Fibroblast of villous mesenchyme (primary cell): ENCODE measurements at regions not wholly inside any gene's neighbourhood (a gene's known extent, or its start where the extent isn't known, plus 50 kb on each side); places are given as distances from the start of the nearest gene placed in this dataset.

Experiments
- DNase-seq: peaks from one replicate; pipeline ENCODE4 v3.0.0-alpha.2; 2010; ENCODE audit warnings: low read depth
- H3K4me3 ChIP-seq: 2 replicates; pipeline ENCODE4 v1.5.1; 2011; ENCODE audit warnings: low read depth, mild to moderate bottlenecking, low read length
- CTCF ChIP-seq: IDR thresholded peaks from 2 replicates; pipeline ENCODE4 v1.5.1; 2012; ENCODE audit warnings: low read depth, mild to moderate bottlenecking, low read length; ENCODE audit not compliant: insufficient read depth

- no peak for DNase-seq
- no peak overlapping the region for H3K4me3 ChIP-seq
- TF ChIP-seq CTCF, result peak; percentile 29
Observed at GRCh38 chr7:106978425-106979420, 65.8 kb upstream of the PRKAR2B start.

GRCh38 chr7:106979551-106980357, 64.8 kb upstream of the PRKAR2B start:
- no peak overlapping the region for H3K4me3 ChIP-seq
- TF ChIP-seq CTCF, result no peak

GRCh38 chr7:106980358-106980685, 64.2 kb upstream of the PRKAR2B start:
- TF ChIP-seq CTCF, result no peak
- DNase-seq, result no peak
- no peak overlapping the region for H3K4me3 ChIP-seq

More at GRCh38 chr7:106979551-106980357, 64.8 kb upstream of the PRKAR2B start:
- no peak for DNase-seq

- peak; percentile 33 for DNase-seq
- no peak overlapping the region for H3K4me3 ChIP-seq
- TF ChIP-seq CTCF, result no peak
Observed at GRCh38 chr7:106982415-106982814, 62.1 kb upstream of the PRKAR2B start.

GRCh38 chr7:106984034-106984433, 60.5 kb upstream of the PRKAR2B start:
- no peak for DNase-seq
- TF ChIP-seq CTCF, result no peak
- no peak overlapping the region for H3K4me3 ChIP-seq

- no peak for DNase-seq
Observed at GRCh38 chr7:106986450-106986977, 58.0 kb upstream of the PRKAR2B start.

More at GRCh38 chr7:106986450-106986977, 58.0 kb upstream of the PRKAR2B start:
- TF ChIP-seq CTCF, result no peak
- H3K4me3 ChIP-seq, result no peak overlapping the region
